ENCODE measurements at regions not wholly inside any gene's neighbourhood (a gene's known extent, or its start where the extent isn't known, plus 50 kb on each side); places are given as distances from the start of the nearest gene placed in this dataset.

GRCh38 chr9:20119566-20119965, 330.7 kb upstream of the SLC24A2 start:
- H3K36me3 ChIP-seq (ENCODE audit: control insufficient read depth in 2 of 2, insufficient read depth in 1 of 2, low read length in 2 of 2): no peaks in the 10 kb centered on the region
- ChIA-PET POLR2A (no interaction called here), CTCF (no interaction called here)
- H3K27ac ChIP-seq (ENCODE audit: extremely low read depth, low read depth, low read length): no peak overlapping the region
- TF ChIP-seq TCF7L2 (IDR thresholded peaks at IDR 0.05; ENCODE audit: borderline replicate concordance, low read depth, low read length): no peak
- no peak for TF ChIP-seq ZNF350 (tag by site-specific recombination; IDR thresholded peaks at IDR 0.05)
- TF ChIP-seq, protein P1, sequence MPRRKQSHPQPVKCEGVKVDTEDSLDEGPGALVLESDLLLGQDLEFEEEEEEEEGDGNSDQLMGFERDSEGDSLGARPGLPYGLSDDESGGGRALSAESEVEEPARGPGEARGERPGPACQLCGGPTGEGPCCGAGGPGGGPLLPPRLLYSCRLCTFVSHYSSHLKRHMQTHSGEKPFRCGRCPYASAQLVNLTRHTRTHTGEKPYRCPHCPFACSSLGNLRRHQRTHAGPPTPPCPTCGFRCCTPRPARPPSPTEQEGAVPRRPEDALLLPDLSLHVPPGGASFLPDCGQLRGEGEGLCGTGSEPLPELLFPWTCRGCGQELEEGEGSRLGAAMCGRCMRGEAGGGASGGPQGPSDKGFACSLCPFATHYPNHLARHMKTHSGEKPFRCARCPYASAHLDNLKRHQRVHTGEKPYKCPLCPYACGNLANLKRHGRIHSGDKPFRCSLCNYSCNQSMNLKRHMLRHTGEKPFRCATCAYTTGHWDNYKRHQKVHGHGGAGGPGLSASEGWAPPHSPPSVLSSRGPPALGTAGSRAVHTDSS (tag by site-specific recombination; IDR thresholded peaks at IDR 0.05): no peak
- TF ChIP-seq ZFP3 (tag by site-specific recombination; IDR thresholded peaks at IDR 0.05; ENCODE audit: low read depth): no peak
- no peak for TF ChIP-seq KLF1 (tag by site-specific recombination; IDR thresholded peaks at IDR 0.05)
- no peak for TF ChIP-seq ZNF302 (tag by site-specific recombination; IDR thresholded peaks at IDR 0.05; ENCODE audit: low read depth)
- no peak for TF ChIP-seq ZNF169 (tag by site-specific recombination; IDR thresholded peaks at IDR 0.05)
- no peak for TF ChIP-seq ZNF624 (tag by site-specific recombination; IDR thresholded peaks at IDR 0.05)
- no peak for TF ChIP-seq KLF9 (tag by site-specific recombination; IDR thresholded peaks at IDR 0.05; ENCODE audit: low read depth)
- no peak for TF ChIP-seq REPIN1 (tag by site-specific recombination; IDR thresholded peaks at IDR 0.05; ENCODE audit: low read depth)
- TF ChIP-seq, protein P2, sequence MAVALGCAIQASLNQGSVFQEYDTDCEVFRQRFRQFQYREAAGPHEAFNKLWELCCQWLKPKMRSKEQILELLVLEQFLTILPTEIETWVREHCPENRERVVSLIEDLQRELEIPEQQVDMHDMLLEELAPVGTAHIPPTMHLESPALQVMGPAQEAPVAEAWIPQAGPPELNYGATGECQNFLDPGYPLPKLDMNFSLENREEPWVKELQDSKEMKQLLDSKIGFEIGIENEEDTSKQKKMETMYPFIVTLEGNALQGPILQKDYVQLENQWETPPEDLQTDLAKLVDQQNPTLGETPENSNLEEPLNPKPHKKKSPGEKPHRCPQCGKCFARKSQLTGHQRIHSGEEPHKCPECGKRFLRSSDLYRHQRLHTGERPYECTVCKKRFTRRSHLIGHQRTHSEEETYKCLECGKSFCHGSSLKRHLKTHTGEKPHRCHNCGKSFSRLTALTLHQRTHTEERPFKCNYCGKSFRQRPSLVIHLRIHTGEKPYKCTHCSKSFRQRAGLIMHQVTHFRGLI (tag by site-specific recombination; IDR thresholded peaks at IDR 0.05): no peak
- no peak for TF ChIP-seq SP3 (tag by site-specific recombination; IDR thresholded peaks at IDR 0.05)
- no peak overlapping the region for H3K4me3 ChIP-seq (ENCODE audit: low read depth, low read length)
- no peaks in the 10 kb centered on the region for H3K4me1 ChIP-seq (ENCODE audit: control insufficient read depth, insufficient read depth, low read length)
- no peaks in the 10 kb centered on the region for H3K9me3 ChIP-seq (ENCODE audit: control insufficient read depth, insufficient read depth, low read depth, low read length)

GRCh38 chr9:20117986-20118385, 329.1 kb upstream of the SLC24A2 start:
- H3K27ac ChIP-seq (ENCODE audit: extremely low read depth, low read depth, low read length): no peak overlapping the region
- POLR2A ChIA-PET: no interaction called here
- H3K36me3 ChIP-seq (ENCODE audit: control insufficient read depth in 2 of 2, insufficient read depth in 1 of 2, low read length in 2 of 2): no peaks in the 10 kb centered on the region
- H3K4me1 ChIP-seq (ENCODE audit: control insufficient read depth, insufficient read depth, low read length): no peaks in the 10 kb centered on the region
- no peaks in the 10 kb centered on the region for H3K9me3 ChIP-seq (ENCODE audit: control insufficient read depth, insufficient read depth, low read depth, low read length)
- H3K4me3 ChIP-seq (ENCODE audit: low read depth, low read length): no peak overlapping the region
- CTCF ChIA-PET: no interaction called here
- TF ChIP-seq ZNF24 (tag by site-specific recombination; IDR thresholded peaks at IDR 0.05) (no peak), ZNF529 (tag by site-specific recombination; IDR thresholded peaks at IDR 0.05; ENCODE audit: insufficient replicate concordance) (no peak), ZNF433 (tag by site-specific recombination; IDR thresholded peaks at IDR 0.05; ENCODE audit: low read depth) (no peak), OVOL3 (tag by site-specific recombination; IDR thresholded peaks at IDR 0.05) (no peak), SP2 (tag by site-specific recombination; IDR thresholded peaks at IDR 0.05) (no peak), ZNF2 (tag by site-specific recombination; IDR thresholded peaks at IDR 0.05) (no peak), ZSCAN23 (tag by site-specific recombination; IDR thresholded peaks at IDR 0.05) (no peak), HOXC10 (CRISPR knock-in tag; IDR thresholded peaks at IDR 0.05) (no peak), ZNF791 (tag by site-specific recombination; IDR thresholded peaks at IDR 0.05) (no peak), ZBTB49 (tag by site-specific recombination; IDR thresholded peaks at IDR 0.05; ENCODE audit: low read depth) (no peak), BCL11B (tag by site-specific recombination; IDR thresholded peaks at IDR 0.05; ENCODE audit: low read depth) (no peak), KLF17 (tag by site-specific recombination; IDR thresholded peaks at IDR 0.05) (no peak), YY2 (tag by site-specific recombination; IDR thresholded peaks at IDR 0.05) (no peak), HOXA7 (CRISPR knock-in tag; IDR thresholded peaks at IDR 0.05; ENCODE audit: borderline replicate concordance) (no peak)
- TF ChIP-seq, protein P3, sequence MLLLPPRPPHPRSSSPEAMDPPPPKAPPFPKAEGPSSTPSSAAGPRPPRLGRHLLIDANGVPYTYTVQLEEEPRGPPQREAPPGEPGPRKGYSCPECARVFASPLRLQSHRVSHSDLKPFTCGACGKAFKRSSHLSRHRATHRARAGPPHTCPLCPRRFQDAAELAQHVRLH (tag by site-specific recombination; IDR thresholded peaks at IDR 0.05): no peak
- TF ChIP-seq, protein P4, sequence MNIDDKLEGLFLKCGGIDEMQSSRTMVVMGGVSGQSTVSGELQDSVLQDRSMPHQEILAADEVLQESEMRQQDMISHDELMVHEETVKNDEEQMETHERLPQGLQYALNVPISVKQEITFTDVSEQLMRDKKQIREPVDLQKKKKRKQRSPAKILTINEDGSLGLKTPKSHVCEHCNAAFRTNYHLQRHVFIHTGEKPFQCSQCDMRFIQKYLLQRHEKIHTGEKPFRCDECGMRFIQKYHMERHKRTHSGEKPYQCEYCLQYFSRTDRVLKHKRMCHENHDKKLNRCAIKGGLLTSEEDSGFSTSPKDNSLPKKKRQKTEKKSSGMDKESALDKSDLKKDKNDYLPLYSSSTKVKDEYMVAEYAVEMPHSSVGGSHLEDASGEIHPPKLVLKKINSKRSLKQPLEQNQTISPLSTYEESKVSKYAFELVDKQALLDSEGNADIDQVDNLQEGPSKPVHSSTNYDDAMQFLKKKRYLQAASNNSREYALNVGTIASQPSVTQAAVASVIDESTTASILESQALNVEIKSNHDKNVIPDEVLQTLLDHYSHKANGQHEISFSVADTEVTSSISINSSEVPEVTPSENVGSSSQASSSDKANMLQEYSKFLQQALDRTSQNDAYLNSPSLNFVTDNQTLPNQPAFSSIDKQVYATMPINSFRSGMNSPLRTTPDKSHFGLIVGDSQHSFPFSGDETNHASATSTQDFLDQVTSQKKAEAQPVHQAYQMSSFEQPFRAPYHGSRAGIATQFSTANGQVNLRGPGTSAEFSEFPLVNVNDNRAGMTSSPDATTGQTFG (tag by site-specific recombination; IDR thresholded peaks at IDR 0.05; ENCODE audit: borderline replicate concordance): no peak

Data from HEK293 (cell line).